KMS-11 (cell line): ENCODE measurements at regions not wholly inside any gene's neighbourhood (a gene's known extent, or its start where the extent isn't known, plus 50 kb on each side); places are given as distances from the start of the nearest gene placed in this dataset.

ENCODE experiments used
- H2AFZ ChIP-seq: fragments of 200-600 bp; sonication (generic); 2 replicates; pipeline ENCODE4 v1.6.1; 2016; ENCODE audit warnings: antibody characterized with exemption, mixed run types, low read depth
- H3K27ac ChIP-seq: fragments of 200-600 bp; sonication (generic); 2 replicates; pipeline ENCODE4 v1.6.1; 2016; ENCODE audit warnings: mild to moderate bottlenecking, mixed run types
- H3K27me3 ChIP-seq: fragments of 200-600 bp; sonication (generic); 2 replicates; pipeline ENCODE4 v1.6.1; 2017; ENCODE audit warnings: mild to moderate bottlenecking, low read depth, mixed run types, moderate library complexity; ENCODE audit not compliant: insufficient read depth
- H3K36me3 ChIP-seq: fragments of 200-600 bp; sonication (generic); 2 replicates; pipeline ENCODE4 v1.6.1; 2017; ENCODE audit warnings: mild to moderate bottlenecking, mixed run types; ENCODE audit not compliant: insufficient read depth
- H3K4me1 ChIP-seq: fragments of 200-600 bp; sonication (generic); 2 replicates; pipeline ENCODE4 v1.6.1; 2016; ENCODE audit warnings: mild to moderate bottlenecking, low read depth, mixed run types; ENCODE audit not compliant: poor library complexity, severe bottlenecking
- H3K4me2 ChIP-seq: fragments of 200-600 bp; sonication (generic); 2 replicates; pipeline ENCODE4 v1.7.0; 2016; ENCODE audit warnings: mild to moderate bottlenecking, mixed run types
- H3K4me3 ChIP-seq: fragments of 200-600 bp; sonication (generic); IDR thresholded peaks from 2 replicates; pipeline ENCODE4 v1.6.1; 2017; ENCODE audit warnings: low read depth, low read length, mixed read lengths; ENCODE audit not compliant: insufficient read depth
- H3K79me2 ChIP-seq: fragments of 200-600 bp; sonication (generic); 2 replicates; pipeline ENCODE4 v1.6.1; 2016; ENCODE audit warnings: low read depth, mixed run types; ENCODE audit not compliant: insufficient read depth
- H3K9ac ChIP-seq: fragments of 200-600 bp; sonication (generic); 2 replicates; pipeline ENCODE4 v1.6.1; 2016; ENCODE audit warnings: mild to moderate bottlenecking, mixed run types
- H4K20me1 ChIP-seq: fragments of 200-600 bp; sonication (generic); 2 replicates; pipeline ENCODE4 v1.6.1; 2016; ENCODE audit warnings: mild to moderate bottlenecking, mixed run types; ENCODE audit not compliant: insufficient read depth
- CTCF ChIP-seq: fragments of 200-600 bp; sonication (generic); conservative IDR thresholded peaks from 2 replicates; pipeline ENCODE4 v1.6.1; 2017; ENCODE audit warnings: low read depth, mild to moderate bottlenecking, antibody characterized with exemption, low read length, moderate library complexity, mixed read lengths

DNA sequence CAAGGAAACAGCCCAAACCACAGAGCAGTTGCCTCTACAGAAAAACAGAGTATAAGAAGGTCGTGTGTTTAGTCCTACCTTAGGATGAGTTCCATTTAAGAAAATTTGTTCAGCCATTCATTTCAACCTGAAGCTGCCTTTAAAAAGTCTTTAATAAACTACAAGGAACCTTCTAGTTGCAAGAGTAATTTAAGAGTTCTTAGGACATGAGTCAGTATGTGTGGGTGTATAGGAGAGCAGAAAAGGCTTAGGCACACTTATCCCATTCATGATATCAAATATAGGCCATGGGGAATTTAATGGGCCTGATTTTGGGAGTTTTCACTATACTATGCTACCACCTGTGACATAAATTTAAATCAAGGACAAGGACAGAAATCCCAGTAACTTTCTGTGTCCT, 496.8 kb downstream of the TFEC start:
- no peak overlapping the region for H3K4me3 ChIP-seq
- H3K4me2 ChIP-seq, result no peak overlapping the region
- H4K20me1 ChIP-seq, result no peaks in the 10 kb centered on the region
- H3K79me2 ChIP-seq, result no peaks in the 10 kb centered on the region
- no peak for TF ChIP-seq CTCF
- no peaks in the 10 kb centered on the region for H3K27me3 ChIP-seq
- no peak overlapping the region for H3K9ac ChIP-seq
- H3K4me1 ChIP-seq, result no peaks in the 10 kb centered on the region
- no peaks in the 10 kb centered on the region for H3K36me3 ChIP-seq
- H2AFZ ChIP-seq, result no peak overlapping the region; the same call in 1 of the 2 replicates
- H3K27ac ChIP-seq, result no peak overlapping the region

GRCh38 chr7:115526278-115526677, 504.3 kb downstream of the TFEC start:
- no peaks in the 10 kb centered on the region for H3K4me1 ChIP-seq
- no peak overlapping the region for H3K27ac ChIP-seq
- no peaks in the 10 kb centered on the region for H4K20me1 ChIP-seq
- no peaks in the 10 kb centered on the region for H3K27me3 ChIP-seq
- H3K36me3 ChIP-seq, result no peaks in the 10 kb centered on the region
- no peak overlapping the region for H3K9ac ChIP-seq
- H2AFZ ChIP-seq, result no peak overlapping the region
- no peak overlapping the region for H3K4me2 ChIP-seq
- H3K79me2 ChIP-seq, result no peaks in the 10 kb centered on the region
- TF ChIP-seq CTCF, result no peak
- no peak overlapping the region for H3K4me3 ChIP-seq

DNA sequence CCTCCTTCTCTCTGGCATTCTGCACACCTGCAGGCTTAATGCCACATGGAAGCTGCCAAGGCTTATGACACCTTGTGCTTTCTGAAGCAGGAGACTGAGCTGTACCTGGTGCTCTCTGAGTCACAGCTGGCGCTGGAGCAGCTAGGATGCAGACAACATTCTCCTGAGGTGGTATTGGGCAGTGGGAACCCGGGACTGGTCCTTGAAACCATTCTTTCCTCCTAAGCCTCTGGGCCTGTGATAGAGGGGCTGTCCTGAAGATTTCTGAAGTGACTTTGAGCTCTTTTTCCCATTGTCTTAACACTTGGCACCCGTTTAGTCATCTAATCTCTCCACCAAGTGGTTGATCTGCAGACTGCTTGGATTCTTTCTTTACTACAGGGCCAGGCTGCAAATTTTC, 508.4 kb downstream of the TFEC start:
- H2AFZ ChIP-seq, result no peak overlapping the region
- no peak overlapping the region for H3K27ac ChIP-seq
- no peak overlapping the region for H3K9ac ChIP-seq
- H3K4me2 ChIP-seq, result no peak overlapping the region
- H3K4me1 ChIP-seq, result no peaks in the 10 kb centered on the region
- no peaks in the 10 kb centered on the region for H4K20me1 ChIP-seq
- H3K4me3 ChIP-seq, result no peak overlapping the region
- H3K79me2 ChIP-seq, result no peaks in the 10 kb centered on the region
- no peaks in the 10 kb centered on the region for H3K36me3 ChIP-seq
- H3K27me3 ChIP-seq, result no peaks in the 10 kb centered on the region
- no peak for TF ChIP-seq CTCF

GRCh38 chr7:115516341-115516740, 514.2 kb downstream of the TFEC start:
- Histone ChIP-seq H3K36me3 (no peaks in the 10 kb centered on the region), H3K4me1 (no peaks in the 10 kb centered on the region), H3K79me2 (no peaks in the 10 kb centered on the region), H2AFZ (no peak overlapping the region), H3K9ac (no peak overlapping the region), H3K4me3 (no peak overlapping the region), H3K27ac (no peak overlapping the region), H4K20me1 (no peaks in the 10 kb centered on the region), H3K4me2 (no peak overlapping the region), H3K27me3 (no peaks in the 10 kb centered on the region)
- no peak for TF ChIP-seq CTCF

DNA sequence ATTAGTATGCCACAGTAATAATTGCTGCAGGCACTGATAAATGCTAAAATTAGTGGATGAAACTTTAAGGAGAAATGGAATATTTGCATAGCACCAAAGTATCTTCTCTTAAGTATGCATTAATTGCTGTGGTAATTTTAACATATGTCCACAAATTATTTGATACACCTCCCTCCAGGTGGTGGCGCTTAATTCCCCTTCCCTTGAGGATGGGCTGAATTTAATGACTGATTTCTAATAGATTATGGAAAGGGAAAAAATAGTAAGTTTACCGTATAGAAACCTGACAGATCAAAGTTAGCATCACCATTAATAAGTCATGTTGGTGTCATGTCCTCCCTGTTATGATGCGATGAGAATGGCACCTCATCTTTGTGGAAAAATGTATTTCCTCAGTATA, 519.2 kb downstream of the TFEC start:
- no peak for TF ChIP-seq CTCF
- Histone ChIP-seq H4K20me1 (no peaks in the 10 kb centered on the region), H3K79me2 (no peaks in the 10 kb centered on the region), H2AFZ (no peak overlapping the region), H3K27me3 (no peaks in the 10 kb centered on the region), H3K9ac (no peak overlapping the region), H3K4me2 (no peak overlapping the region), H3K4me1 (no peaks in the 10 kb centered on the region), H3K36me3 (no peaks in the 10 kb centered on the region), H3K4me3 (no peak overlapping the region), H3K27ac (no peak overlapping the region)
